ENCODE measurements at regions not wholly inside any gene's neighbourhood (a gene's known extent, or its start where the extent isn't known, plus 50 kb on each side); places are given as distances from the start of the nearest gene placed in this dataset.

- Histone ChIP-seq H3K9ac (ENCODE audit: low read depth in 1 of 3, low read length in 3 of 3) (no peak overlapping the region), H3K27ac (ENCODE audit: low read depth, low read length) (no peak overlapping the region), H3K27me3 (ENCODE audit: control insufficient read depth in 3 of 3, insufficient read depth in 3 of 3, low read length in 3 of 3) (no peaks in the 10 kb centered on the region), H3K4me3 (ENCODE audit: low read length in 3 of 3) (no peak overlapping the region), H3K4me1 (ENCODE audit: control insufficient read depth in 3 of 3, insufficient read depth in 3 of 3, low read length in 3 of 3) (no peaks in the 10 kb centered on the region), H3K36me3 (ENCODE audit: control insufficient read depth in 3 of 3, insufficient read depth in 3 of 3, low read length in 3 of 3) (no peaks in the 10 kb centered on the region), H3K9me3 (ENCODE audit: control insufficient read depth in 3 of 3, low read length in 3 of 3) (no peaks in the 10 kb centered on the region)
These were observed 455.4 kb upstream of the CHAC2 start for GRCh38 chr2:53312181-53312580.

- Histone ChIP-seq H3K27ac (ENCODE audit: low read depth, low read length) (no peak overlapping the region), H3K4me1 (ENCODE audit: control insufficient read depth in 3 of 3, insufficient read depth in 3 of 3, low read length in 3 of 3) (no peaks in the 10 kb centered on the region), H3K9me3 (ENCODE audit: control insufficient read depth in 3 of 3, low read length in 3 of 3) (no peaks in the 10 kb centered on the region), H3K4me3 (ENCODE audit: low read length in 3 of 3) (no peak overlapping the region), H3K36me3 (ENCODE audit: control insufficient read depth in 3 of 3, insufficient read depth in 3 of 3, low read length in 3 of 3) (no peaks in the 10 kb centered on the region), H3K27me3 (ENCODE audit: control insufficient read depth in 3 of 3, insufficient read depth in 3 of 3, low read length in 3 of 3) (no peaks in the 10 kb centered on the region), H3K9ac (ENCODE audit: low read depth in 1 of 3, low read length in 3 of 3) (no peak overlapping the region)
These were observed 464.5 kb upstream of the CHAC2 start for GRCh38 chr2:53303012-53303578.

- no peaks in the 10 kb centered on the region for H3K9me3 ChIP-seq (ENCODE audit: control insufficient read depth in 3 of 3, low read length in 3 of 3)
- H3K27me3 ChIP-seq (ENCODE audit: control insufficient read depth in 3 of 3, insufficient read depth in 3 of 3, low read length in 3 of 3): no peaks in the 10 kb centered on the region
- H3K9ac ChIP-seq (ENCODE audit: low read depth in 1 of 3, low read length in 3 of 3): no peak overlapping the region
- no peaks in the 10 kb centered on the region for H3K36me3 ChIP-seq (ENCODE audit: control insufficient read depth in 3 of 3, insufficient read depth in 3 of 3, low read length in 3 of 3)
- no peak overlapping the region for H3K4me3 ChIP-seq (ENCODE audit: low read length in 3 of 3)
- no peak overlapping the region for H3K27ac ChIP-seq (ENCODE audit: low read depth, low read length)
- no peaks in the 10 kb centered on the region for H3K4me1 ChIP-seq (ENCODE audit: control insufficient read depth in 3 of 3, insufficient read depth in 3 of 3, low read length in 3 of 3)
These were observed 465.1 kb upstream of the CHAC2 start for GRCh38 chr2:53302455-53302854.

DNA sequence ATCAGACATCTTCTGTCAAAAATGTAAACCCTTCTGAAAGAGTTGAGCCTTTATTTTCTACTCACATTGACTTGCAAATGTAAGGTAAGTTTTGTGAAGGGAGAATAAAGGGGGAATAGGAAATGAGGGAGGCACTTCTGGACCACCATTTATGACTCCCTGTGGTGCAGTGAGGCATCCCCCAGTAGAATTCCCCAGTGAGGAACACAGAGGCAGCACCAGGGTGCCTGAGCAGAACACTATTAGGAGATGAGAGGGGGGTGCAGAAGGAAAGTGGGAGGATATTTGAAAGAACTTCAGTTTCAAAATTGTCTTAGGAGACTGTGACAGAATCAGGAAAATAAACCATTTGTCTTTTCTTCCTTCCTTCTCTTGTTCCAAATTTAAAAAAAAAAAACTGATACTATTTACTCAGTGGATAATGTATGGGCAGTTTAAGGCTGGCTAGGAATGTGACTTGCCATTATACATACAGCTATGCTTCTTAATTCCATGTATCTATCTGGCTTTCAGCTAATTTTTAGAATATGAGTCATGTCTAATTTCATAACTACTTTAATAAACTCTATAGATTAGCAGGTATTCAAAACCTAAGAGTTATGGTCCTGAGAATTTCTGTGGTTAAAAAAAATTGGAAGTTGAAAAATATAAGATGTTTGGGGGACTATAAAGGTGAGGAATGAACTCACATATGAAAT is 478.1 kb upstream of the CHAC2 start:
- Histone ChIP-seq H3K4me1 (ENCODE audit: control insufficient read depth in 3 of 3, insufficient read depth in 3 of 3, low read length in 3 of 3) (no peaks in the 10 kb centered on the region), H3K9me3 (ENCODE audit: control insufficient read depth in 3 of 3, low read length in 3 of 3) (no peaks in the 10 kb centered on the region), H3K27me3 (ENCODE audit: control insufficient read depth in 3 of 3, insufficient read depth in 3 of 3, low read length in 3 of 3) (no peaks in the 10 kb centered on the region), H3K9ac (ENCODE audit: low read depth in 1 of 3, low read length in 3 of 3) (no peak overlapping the region), H3K27ac (ENCODE audit: low read depth, low read length) (no peak overlapping the region), H3K36me3 (ENCODE audit: control insufficient read depth in 3 of 3, insufficient read depth in 3 of 3, low read length in 3 of 3) (no peaks in the 10 kb centered on the region), H3K4me3 (ENCODE audit: low read length in 3 of 3) (no peak overlapping the region)

- H3K27me3 ChIP-seq (ENCODE audit: control insufficient read depth in 3 of 3, insufficient read depth in 3 of 3, low read length in 3 of 3): no peaks in the 10 kb centered on the region
- no peaks in the 10 kb centered on the region for H3K9me3 ChIP-seq (ENCODE audit: control insufficient read depth in 3 of 3, low read length in 3 of 3)
- no peaks in the 10 kb centered on the region for H3K36me3 ChIP-seq (ENCODE audit: control insufficient read depth in 3 of 3, insufficient read depth in 3 of 3, low read length in 3 of 3)
These were observed 481.3 kb upstream of the CHAC2 start for GRCh38 chr2:53286345-53286744.

DNA sequence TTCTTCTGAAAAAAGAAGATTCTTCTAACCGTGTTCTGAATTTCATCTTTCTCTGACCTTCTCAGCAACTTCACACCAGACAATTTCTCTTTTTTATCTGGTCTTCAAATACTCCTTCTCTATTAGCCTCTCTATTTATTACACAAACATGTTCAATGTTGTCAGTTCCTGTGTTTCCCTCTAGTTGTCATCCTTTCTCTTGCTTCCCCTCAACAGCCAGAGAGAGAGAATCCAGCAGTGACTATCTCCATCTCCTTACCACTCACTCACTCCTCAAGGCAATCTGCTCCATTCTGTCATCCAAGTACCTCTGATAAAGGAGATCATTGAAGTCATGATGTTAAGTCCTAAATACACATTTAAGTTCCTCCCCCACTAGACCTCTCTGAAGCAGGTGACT is 491.9 kb upstream of the CHAC2 start:
- Histone ChIP-seq H3K4me1 (ENCODE audit: control insufficient read depth in 3 of 3, insufficient read depth in 3 of 3, low read length in 3 of 3) (no peaks in the 10 kb centered on the region), H3K9ac (ENCODE audit: low read depth in 1 of 3, low read length in 3 of 3) (no peak overlapping the region), H3K9me3 (ENCODE audit: control insufficient read depth in 3 of 3, low read length in 3 of 3) (no peaks in the 10 kb centered on the region), H3K36me3 (ENCODE audit: control insufficient read depth in 3 of 3, insufficient read depth in 3 of 3, low read length in 3 of 3) (no peaks in the 10 kb centered on the region), H3K4me3 (ENCODE audit: low read length in 3 of 3) (no peak overlapping the region), H3K27me3 (ENCODE audit: control insufficient read depth in 3 of 3, insufficient read depth in 3 of 3, low read length in 3 of 3) (peaks cover 0 to 2% (median 0%) of the 10 kb centered on the region in 3 donors), H3K27ac (ENCODE audit: low read depth, low read length) (no peak overlapping the region)

More at GRCh38 chr2:53286345-53286744, 481.3 kb upstream of the CHAC2 start:
- Histone ChIP-seq H3K27ac (ENCODE audit: low read depth, low read length) (no peak overlapping the region), H3K4me3 (ENCODE audit: low read length in 3 of 3) (no peak overlapping the region), H3K4me1 (ENCODE audit: control insufficient read depth in 3 of 3, insufficient read depth in 3 of 3, low read length in 3 of 3) (no peaks in the 10 kb centered on the region), H3K9ac (ENCODE audit: low read depth in 1 of 3, low read length in 3 of 3) (no peak overlapping the region)

- Histone ChIP-seq H3K36me3 (ENCODE audit: control insufficient read depth in 3 of 3, insufficient read depth in 3 of 3, low read length in 3 of 3) (no peaks in the 10 kb centered on the region), H3K4me1 (ENCODE audit: control insufficient read depth in 3 of 3, insufficient read depth in 3 of 3, low read length in 3 of 3) (no peaks in the 10 kb centered on the region), H3K27me3 (ENCODE audit: control insufficient read depth in 3 of 3, insufficient read depth in 3 of 3, low read length in 3 of 3) (no peaks in the 10 kb centered on the region), H3K9me3 (ENCODE audit: control insufficient read depth in 3 of 3, low read length in 3 of 3) (no peaks in the 10 kb centered on the region), H3K27ac (ENCODE audit: low read depth, low read length) (no peak overlapping the region), H3K9ac (ENCODE audit: low read depth in 1 of 3, low read length in 3 of 3) (no peak overlapping the region), H3K4me3 (ENCODE audit: low read length in 3 of 3) (no peak overlapping the region)
These were observed 499.0 kb upstream of the CHAC2 start for GRCh38 chr2:53268626-53269025.

- Histone ChIP-seq H3K4me3 (ENCODE audit: low read length in 3 of 3) (no peak overlapping the region), H3K9me3 (ENCODE audit: control insufficient read depth in 3 of 3, low read length in 3 of 3) (no peaks in the 10 kb centered on the region), H3K36me3 (ENCODE audit: control insufficient read depth in 3 of 3, insufficient read depth in 3 of 3, low read length in 3 of 3) (no peaks in the 10 kb centered on the region), H3K27me3 (ENCODE audit: control insufficient read depth in 3 of 3, insufficient read depth in 3 of 3, low read length in 3 of 3) (no peaks in the 10 kb centered on the region), H3K9ac (ENCODE audit: low read depth in 1 of 3, low read length in 3 of 3) (no peak overlapping the region), H3K4me1 (ENCODE audit: control insufficient read depth in 3 of 3, insufficient read depth in 3 of 3, low read length in 3 of 3) (no peaks in the 10 kb centered on the region), H3K27ac (ENCODE audit: low read depth, low read length) (no peak overlapping the region)
These were observed 499.5 kb upstream of the CHAC2 start for GRCh38 chr2:53268086-53268485.

- Histone ChIP-seq H3K9ac (ENCODE audit: low read depth in 1 of 3, low read length in 3 of 3) (no peak overlapping the region), H3K9me3 (ENCODE audit: control insufficient read depth in 3 of 3, low read length in 3 of 3) (no peaks in the 10 kb centered on the region), H3K36me3 (ENCODE audit: control insufficient read depth in 3 of 3, insufficient read depth in 3 of 3, low read length in 3 of 3) (no peaks in the 10 kb centered on the region), H3K27me3 (ENCODE audit: control insufficient read depth in 3 of 3, insufficient read depth in 3 of 3, low read length in 3 of 3) (no peaks in the 10 kb centered on the region), H3K4me3 (ENCODE audit: low read length in 3 of 3) (no peak overlapping the region), H3K27ac (ENCODE audit: low read depth, low read length) (no peak overlapping the region), H3K4me1 (ENCODE audit: control insufficient read depth in 3 of 3, insufficient read depth in 3 of 3, low read length in 3 of 3) (no peaks in the 10 kb centered on the region)
These were observed 501.9 kb upstream of the CHAC2 start for GRCh38 chr2:53265544-53266299.

GRCh38 chr2:53260568-53260967 is 507.0 kb upstream of the CHAC2 start:
- Histone ChIP-seq H3K9ac (ENCODE audit: low read depth in 1 of 3, low read length in 3 of 3) (no peak overlapping the region), H3K9me3 (ENCODE audit: control insufficient read depth in 3 of 3, low read length in 3 of 3) (no peaks in the 10 kb centered on the region)

More at GRCh38 chr2:53260568-53260967, 507.0 kb upstream of the CHAC2 start:
- H3K4me1 ChIP-seq (ENCODE audit: control insufficient read depth in 3 of 3, insufficient read depth in 3 of 3, low read length in 3 of 3): no peaks in the 10 kb centered on the region
- no peaks in the 10 kb centered on the region for H3K27me3 ChIP-seq (ENCODE audit: control insufficient read depth in 3 of 3, insufficient read depth in 3 of 3, low read length in 3 of 3)
- H3K4me3 ChIP-seq (ENCODE audit: low read length in 3 of 3): no peak overlapping the region
- H3K27ac ChIP-seq (ENCODE audit: low read depth, low read length): no peak overlapping the region
- no peaks in the 10 kb centered on the region for H3K36me3 ChIP-seq (ENCODE audit: control insufficient read depth in 3 of 3, insufficient read depth in 3 of 3, low read length in 3 of 3)
